Kidney (tissue), 13 donors: ENCODE measurements at regions not wholly inside any gene's neighbourhood (a gene's known extent, or its start where the extent isn't known, plus 50 kb on each side); places are given as distances from the start of the nearest gene placed in this dataset.

ENCODE experiments used
- DNase-seq, 5 donors: peaks; one replicate each; pipeline ENCODE4 v3.0.0-alpha.2; 2013 to 2020
- FAIRE-seq: peaks from 2 replicates; lab custom pipeline; 2012; peaks lifted over from hg19 to GRCh38; lab: Jason Lieb, UNC
- H3K27ac ChIP-seq, 2 donors: one replicate each; pipeline ENCODE4 v1.7.0; 2013; ENCODE audit warnings: low read depth in 2 of 2, low read length in 2 of 2, inconsistent platforms in 1 of 2
- H3K27me3 ChIP-seq: one replicate; pipeline ENCODE4 v1.7.1; 2013; ENCODE audit warnings: low read length, inconsistent platforms; ENCODE audit not compliant: control insufficient read depth, insufficient read depth
- H3K36me3 ChIP-seq, 3 donors: one replicate each; pipeline versions ENCODE4 v1.7.0 to v1.7.1; 2013; ENCODE audit warnings: low read length in 3 of 3, control low read depth in 1 of 3, inconsistent platforms in 1 of 3; ENCODE audit not compliant: insufficient read depth in 3 of 3, control insufficient read depth in 2 of 3
- H3K4me1 ChIP-seq, 3 donors: one replicate each; pipeline versions ENCODE4 v1.7.0 to v1.7.1; 2013; ENCODE audit warnings: low read length in 3 of 3, inconsistent platforms in 1 of 3, low read depth in 1 of 3; ENCODE audit not compliant: control insufficient read depth in 2 of 3, insufficient read depth in 2 of 3
- H3K4me3 ChIP-seq, 3 donors: one replicate each; pipeline versions ENCODE4 v1.7.0 to v1.8.1; 2013; ENCODE audit warnings: low read length in 3 of 3, control low read depth in 1 of 3, inconsistent platforms in 1 of 3
- H3K9ac ChIP-seq, 3 donors: one replicate each; pipeline versions ENCODE4 v1.7.0 to v1.7.1; 2013; ENCODE audit warnings: low read length in 3 of 3, control low read depth in 1 of 3, inconsistent platforms in 1 of 3
- H3K9me3 ChIP-seq, 3 donors: one replicate each; pipeline versions ENCODE4 v1.7.0 to v1.7.1; 2013; ENCODE audit warnings: low read length in 3 of 3, control low read depth in 1 of 3, inconsistent platforms in 1 of 3; ENCODE audit not compliant: control insufficient read depth in 2 of 3, insufficient read depth in 1 of 3
- CTCF ChIP-seq: IDR thresholded peaks from 3 replicates; pipeline ENCODE4 v1.5.1; 2012; ENCODE audit warnings: mild to moderate bottlenecking, moderate library complexity, borderline replicate concordance; ENCODE audit not compliant: insufficient read depth; ENCODE audit errors: extremely low read depth
- intact Hi-C: fragments of 100-400 bp; cut with DNase I; formaldehyde crosslinking; loops from one replicate; pipeline ENCODE4 v1.11.1; 2022
- donor health status: control.
- donor health status: control.
- donor health status: control.
- donor health status: control.
- donor health status: control.
- donor health status: DM: yes; HTN: yes; CAD: no.
- donor health status: Normal renal cell carcinoma (clear cell type).

- H3K9me3 ChIP-seq: no peaks in the 10 kb centered on the region
- FAIRE-seq (no peak), DNase-seq (peak in 1 of 5 donors; percentile 67)
- intact Hi-C loops: no loop called here
- H3K4me3 ChIP-seq: no peak overlapping the region
- H3K9ac ChIP-seq: no peak overlapping the region
- peaks cover 0 to 10% (median 0%) of the 10 kb centered on the region in 3 donors for H3K4me1 ChIP-seq
- H3K27ac ChIP-seq: no peak overlapping the region
- H3K36me3 ChIP-seq: no peaks in the 10 kb centered on the region
- H3K27me3 ChIP-seq: no peaks in the 10 kb centered on the region
- no peak for TF ChIP-seq CTCF
Observed at GRCh38 chr7:372546-372931, 82.6 kb downstream of the FOXL3 start.

GRCh38 chr7:372932-373791, 83.2 kb downstream of the FOXL3 start:
- Histone ChIP-seq H3K9ac (no peak overlapping the region), H3K27me3 (no peaks in the 10 kb centered on the region), H3K36me3 (no peaks in the 10 kb centered on the region), H3K9me3 (no peaks in the 10 kb centered on the region), H3K4me1 (peaks cover 0 to 10% (median 0%) of the 10 kb centered on the region in 3 donors), H3K27ac (no peak overlapping the region), H3K4me3 (no peak overlapping the region)
- TF ChIP-seq CTCF: no peak
- peak; percentile 65 to 89 (median 79) for DNase-seq
- intact Hi-C loops: no loop called here
- FAIRE-seq: no peak

GRCh38 chr7:373818-374705, 84.1 kb downstream of the FOXL3 start:
- H3K4me1 ChIP-seq: peaks cover 0 to 12% (median 0%) of the 10 kb centered on the region in 3 donors
- H3K4me3 ChIP-seq: no peak overlapping the region
- DNase-seq (peak in 4 of 5 donors; percentile 30 to 77 (median 60)), FAIRE-seq (no peak)
- no peaks in the 10 kb centered on the region for H3K9me3 ChIP-seq
- no peaks in the 10 kb centered on the region for H3K36me3 ChIP-seq
- no peak for TF ChIP-seq CTCF
- H3K9ac ChIP-seq: no peak overlapping the region
- H3K27me3 ChIP-seq: no peaks in the 10 kb centered on the region
- H3K27ac ChIP-seq: no peak overlapping the region
- intact Hi-C loops: no loop called here
